H1 (cell line): ENCODE measurements at regions not wholly inside any gene's neighbourhood (a gene's known extent, or its start where the extent isn't known, plus 50 kb on each side); places are given as distances from the start of the nearest gene placed in this dataset.

Source experiments
- CTCF ChIA-PET: fragments of 300-600 bp; sonication (Branson Sonifier 250); formaldehyde crosslinking; loops from one replicate; lab custom pipeline; 2021; ENCODE audit not compliant: partially characterized antibody; lab: Charles Lee
- POLR2A ChIA-PET: fragments of 300-600 bp; sonication (Branson Sonifier 250); formaldehyde crosslinking; loops from one replicate; lab custom pipeline; 2021; ENCODE audit warnings: inconsistent platforms; ENCODE audit not compliant: partially characterized antibody; lab: Charles Lee
- DNase-seq, 2 experiments: peaks; one replicate each; pipeline versions ENCODE4 v3.0.0 to v3.0.0-alpha.2; 2010 to 2022; ENCODE audit warnings: low spot score in 2 of 2, low read depth in 1 of 2, mixed read lengths in 1 of 2
- FAIRE-seq: peaks from 2 replicates; lab custom pipeline; 2011; peaks lifted over from hg19 to GRCh38; lab: Jason Lieb, UNC
- H2AFZ ChIP-seq: 2 replicates; pipeline ENCODE4 v1.8.1; 2012; ENCODE audit warnings: low read length, inconsistent platforms
- H2AK5ac ChIP-seq: 2 replicates; pipeline ENCODE4 v1.6.1; 2013; ENCODE audit warnings: low read depth, low read length
- H2BK120ac ChIP-seq: replicated peaks from 2 replicates; pipeline ENCODE3; 2013; ENCODE audit warnings: low read depth, low read length, inconsistent platforms
- H2BK12ac ChIP-seq: 2 replicates; pipeline ENCODE4 v1.6.1; 2013; ENCODE audit warnings: low read depth, low read length
- H2BK15ac ChIP-seq: 2 replicates; pipeline ENCODE4 v1.6.1; 2013; ENCODE audit warnings: low read length
- H2BK20ac ChIP-seq: 2 replicates; pipeline ENCODE4 v1.6.1; 2013; ENCODE audit warnings: low read length
- H2BK5ac ChIP-seq: 2 replicates; pipeline ENCODE4 v1.6.1; 2013; ENCODE audit warnings: low read depth, low read length
- H3K14ac ChIP-seq: 2 replicates; pipeline ENCODE4 v1.6.1; 2013; ENCODE audit warnings: inconsistent platforms; ENCODE audit not compliant: insufficient read length
- H3K18ac ChIP-seq: 2 replicates; pipeline ENCODE4 v1.6.1; 2013; ENCODE audit warnings: low read length; ENCODE audit errors: extremely low read depth
- H3K23ac ChIP-seq: 2 replicates; pipeline ENCODE4 v1.6.1; 2013; ENCODE audit warnings: inconsistent platforms; ENCODE audit not compliant: insufficient read length
- H3K23me2 ChIP-seq: 2 replicates; pipeline ENCODE4 v1.6.1; 2013; ENCODE audit warnings: low read depth, low read length
- H3K27ac ChIP-seq: 2 replicates; pipeline ENCODE4 v1.6.1; 2011; ENCODE audit warnings: low read depth, low read length, inconsistent platforms
- H3K27me3 ChIP-seq, 4 experiments: replicated peaks in 1 of 4; 1 replicate in 1 of 4; 2 replicates in 3 of 4; pipeline versions ENCODE4 v1.6.1 to v1.8.1; 2011 to 2013; ENCODE audit warnings: low read length in 3 of 4, mild to moderate bottlenecking in 3 of 4, inconsistent platforms in 2 of 4, mixed read lengths in 2 of 4, moderate library complexity in 1 of 4; ENCODE audit not compliant: control insufficient read depth in 3 of 4, insufficient read depth in 3 of 4; ENCODE audit errors: extremely low read depth in 1 of 4
- H3K36me3 ChIP-seq, 4 experiments: 2 replicates each; pipeline versions ENCODE4 v1.6.1 to v1.8.1; 2011 to 2013; ENCODE audit warnings: mild to moderate bottlenecking in 4 of 4, low read length in 3 of 4, moderate library complexity in 2 of 4, control low read depth in 1 of 4, inconsistent platforms in 1 of 4; ENCODE audit not compliant: insufficient read depth in 4 of 4, control insufficient read depth in 2 of 4
- H3K4ac ChIP-seq: replicated peaks from 2 replicates; pipeline ENCODE3; 2013; ENCODE audit warnings: low read length, low read depth, mixed read lengths, inconsistent platforms; ENCODE audit not compliant: insufficient read length
- H3K4me1 ChIP-seq, 4 experiments: replicated peaks in 1 of 4; 1 replicate in 1 of 4; 2 replicates in 3 of 4; pipeline versions ENCODE4 v1.6.1 to v1.8.1; 2011 to 2013; ENCODE audit warnings: low read length in 3 of 4, inconsistent platforms in 2 of 4, mixed read lengths in 1 of 4; ENCODE audit not compliant: insufficient read depth in 4 of 4, control insufficient read depth in 3 of 4
- H3K4me2 ChIP-seq, 2 experiments: 2 replicates each; pipeline versions ENCODE4 v1.6.1 to v1.8.1; 2011 to 2013; ENCODE audit warnings: low read depth in 2 of 2, low read length in 2 of 2, control low read depth in 1 of 2, inconsistent platforms in 1 of 2, mild to moderate bottlenecking in 1 of 2; ENCODE audit not compliant: insufficient read depth in 1 of 2
- H3K4me3 ChIP-seq, 4 experiments: fragments of 200-600, 300-600 bp in 1 of 4; sonication (generic), shearing (Covaris generic), sonication (Bioruptor Twin) in 1 of 4; 2 replicates each; pipeline versions ENCODE4 v1.5.1 to v1.8.1; 2011 to 2016; ENCODE audit warnings: low read length in 4 of 4, low read depth in 3 of 4, control low read depth in 2 of 4, inconsistent platforms in 2 of 4, mild to moderate bottlenecking in 2 of 4, mixed read lengths in 1 of 4, moderate library complexity in 1 of 4; ENCODE audit not compliant: insufficient read depth in 2 of 4; ENCODE audit errors: extremely low read depth in 1 of 4
- H3K56ac ChIP-seq: replicated peaks from 2 replicates; pipeline ENCODE3; 2013; ENCODE audit warnings: low read depth, mild to moderate bottlenecking, mixed read lengths, low read length, inconsistent platforms; ENCODE audit not compliant: insufficient read length
- H3K79me1 ChIP-seq: 2 replicates; pipeline ENCODE4 v1.6.1; 2013; ENCODE audit warnings: low read depth, low read length, control low read depth
- H3K79me2 ChIP-seq, 2 experiments: 2 replicates each; pipeline versions ENCODE4 v1.6.1 to v1.8.1; 2012 to 2013; ENCODE audit warnings: low read length in 2 of 2, mild to moderate bottlenecking in 2 of 2, inconsistent platforms in 1 of 2; ENCODE audit not compliant: insufficient read depth in 2 of 2, control insufficient read depth in 1 of 2
- H3K9ac ChIP-seq, 4 experiments: replicated peaks in 1 of 4; 1 replicate in 1 of 4; 2 replicates in 3 of 4; pipeline versions ENCODE4 v1.6.1 to v1.8.1; 2011 to 2013; ENCODE audit warnings: low read depth in 3 of 4, low read length in 3 of 4, control low read depth in 2 of 4, mild to moderate bottlenecking in 2 of 4, moderate library complexity in 2 of 4, inconsistent platforms in 1 of 4; ENCODE audit errors: extremely low read depth in 1 of 4
- H3K9me3 ChIP-seq, 2 experiments: 2 replicates each; pipeline versions ENCODE4 v1.6.1 to v1.8.1; 2012 to 2013; ENCODE audit warnings: mild to moderate bottlenecking in 2 of 2, moderate library complexity in 2 of 2, control low read depth in 1 of 2, inconsistent platforms in 1 of 2, low read depth in 1 of 2, low read length in 1 of 2, mixed read lengths in 1 of 2; ENCODE audit not compliant: insufficient read depth in 2 of 2
- H4K20me1 ChIP-seq, 2 experiments: replicated peaks in 1 of 2; 2 replicates each; pipeline versions ENCODE3 to v1.8.1; 2011 to 2013; ENCODE audit warnings: inconsistent platforms in 2 of 2, low read length in 2 of 2, mild to moderate bottlenecking in 1 of 2; ENCODE audit not compliant: insufficient read depth in 2 of 2, control insufficient read depth in 1 of 2
- H4K5ac ChIP-seq: 2 replicates; pipeline ENCODE4 v1.6.1; 2013; ENCODE audit warnings: low read length, low read depth, mixed read lengths, inconsistent platforms; ENCODE audit not compliant: insufficient read length
- H4K8ac ChIP-seq: 2 replicates; pipeline ENCODE4 v1.8.0; 2013; ENCODE audit warnings: mild to moderate bottlenecking, moderate library complexity, low read length, inconsistent platforms; ENCODE audit not compliant: insufficient read depth; ENCODE audit errors: extremely low read depth
- H4K91ac ChIP-seq: replicated peaks from 2 replicates; pipeline ENCODE3; 2013; ENCODE audit warnings: low read length, mixed read lengths, inconsistent platforms; ENCODE audit not compliant: insufficient read length
- ATF3 ChIP-seq: IDR thresholded peaks from 2 replicates; pipeline ENCODE4 v1.6.1; 2011; ENCODE audit warnings: low read depth, mild to moderate bottlenecking, low read length; ENCODE audit not compliant: insufficient read depth
- KDM5A ChIP-seq: fragments of 200-600 bp; IDR thresholded peaks from 2 replicates; pipeline ENCODE4 v1.7.1; 2012; ENCODE audit warnings: mild to moderate bottlenecking, low read length, inconsistent platforms, mixed read lengths
- RBBP5 ChIP-seq: IDR thresholded peaks from 2 replicates; pipeline ENCODE4 v1.7.1; 2012; ENCODE audit warnings: low read depth, mild to moderate bottlenecking, inconsistent platforms, low read length, moderate library complexity, borderline replicate concordance
- RNF2 ChIP-seq: fragments of 200-900, 300-1000 bp; sonication (generic); IDR thresholded peaks from 2 replicates; pipeline ENCODE4 v1.7.1; 2016; ENCODE audit warnings: borderline replicate concordance, low read depth, mild to moderate bottlenecking, antibody characterized with exemption, low read length; ENCODE audit not compliant: poor library complexity, severe bottlenecking; ENCODE audit errors: missing control alignments
- WGBS, 2 experiments: shearing (Covaris generic) in 1 of 2; methylation state at CpG; one replicate each; pipeline versions ENCODE4 v1.1.6 to v1.1.7; 2013 to 2015; ENCODE audit warnings: low lambda C conversion rate in 2 of 2, mixed read lengths in 2 of 2, inconsistent platforms in 1 of 2, low coverage in 1 of 2, missing lambda C conversion rate in 1 of 2; ENCODE audit not compliant: insufficient replicate concordance in 2 of 2, insufficient coverage in 1 of 2, insufficient read length in 1 of 2; ENCODE audit errors: extremely low coverage in 1 of 2, missing lambda C conversion rate in 1 of 2; 5-methylcytosine and 5-hydroxymethylcytosine counted together

- POLR2A ChIA-PET: no interaction called here
Measured at GRCh38 chr3:154829929-154830328, 250.2 kb upstream of the MME start.

More at GRCh38 chr3:154829929-154830328, 250.2 kb upstream of the MME start:
- no peak overlapping the region for H2BK15ac ChIP-seq
- DNase-seq: no peak
- H3K23me2 ChIP-seq: no peaks in the 10 kb centered on the region
- no peak overlapping the region for H3K9ac ChIP-seq
- no peaks in the 10 kb centered on the region for H3K79me1 ChIP-seq
- H3K27me3 ChIP-seq: no peaks in the 10 kb centered on the region
- no peaks in the 10 kb centered on the region for H3K79me2 ChIP-seq
- no peaks in the 10 kb centered on the region for H4K20me1 ChIP-seq
- no peak for FAIRE-seq
- H3K36me3 ChIP-seq: no peaks in the 10 kb centered on the region; a peak in 1 of 8 replicates
- H3K27ac ChIP-seq: no peak overlapping the region
- H3K4me1 ChIP-seq: peaks cover 0 to 3% (median 0%) of the 10 kb centered on the region in 4 experiments; a peak in 1 of 7 replicates
- no peak overlapping the region for H3K4ac ChIP-seq
- CTCF ChIA-PET: interaction anchor here (0.5 to 1.0 kb wide), 2 partner anchors 160 to 195 kb away, joined by 3 read pairs; no protein-coding TSS in a partner anchor
- no peak overlapping the region for H4K91ac ChIP-seq
- H2BK5ac ChIP-seq: no peak overlapping the region
- H2BK20ac ChIP-seq: no peak overlapping the region
- H3K14ac ChIP-seq: no peak overlapping the region
- H3K4me2 ChIP-seq: no peak overlapping the region
- H2BK120ac ChIP-seq: no peak overlapping the region
- no peak overlapping the region for H3K4me3 ChIP-seq
- no peak overlapping the region for H4K5ac ChIP-seq
- no peak overlapping the region for H2AK5ac ChIP-seq
- no peak for TF ChIP-seq RBBP5
- TF ChIP-seq KDM5A: no peak
- TF ChIP-seq ATF3: no peak
- no peak for TF ChIP-seq RNF2
- no peak overlapping the region for H3K23ac ChIP-seq
- H4K8ac ChIP-seq: no peak overlapping the region
- H3K9me3 ChIP-seq: peaks cover 7 to 11% of the 10 kb centered on the region in 2 experiments
- no peak overlapping the region for H2BK12ac ChIP-seq
- no peak overlapping the region for H3K56ac ChIP-seq
- no peak overlapping the region for H3K18ac ChIP-seq
- WGBS, 2 experiments: 84% methylated on average over 2 of the region's 2 CpGs; no CpG with 5 or more reads in 1 of the 2 experiments
- no peak overlapping the region for H2AFZ ChIP-seq
